ENCODE measurements at regions not wholly inside any gene's neighbourhood (a gene's known extent, or its start where the extent isn't known, plus 50 kb on each side); places are given as distances from the start of the nearest gene placed in this dataset.
A peak's percentile ranks its signal among the peaks of the same experiment; 100 is the strongest.

GRCh38 chr5:175382171-175382570 is 61.8 kb downstream of the DRD1 start:
- no peak for DNase-seq (ENCODE audit: low read depth)
- no peak for TF ChIP-seq CTCF (IDR thresholded peaks at IDR 0.05; ENCODE audit: insufficient read depth, low read depth, low read length, missing control alignments)
- no peak overlapping the region for H3K4me3 ChIP-seq (ENCODE audit: low read length)

GRCh38 chr5:175381130-175381529 is 62.9 kb downstream of the DRD1 start:
- no peak for TF ChIP-seq CTCF (IDR thresholded peaks at IDR 0.05; ENCODE audit: insufficient read depth, low read depth, low read length, missing control alignments)
- no peak overlapping the region for H3K4me3 ChIP-seq (ENCODE audit: low read length)
- no peak for DNase-seq (ENCODE audit: low read depth)

- no peak for DNase-seq (ENCODE audit: low read depth)
- no peak overlapping the region for H3K4me3 ChIP-seq (ENCODE audit: low read length)
- no peak for TF ChIP-seq CTCF (IDR thresholded peaks at IDR 0.05; ENCODE audit: insufficient read depth, low read depth, low read length, missing control alignments)
These were observed 63.3 kb downstream of the DRD1 start for GRCh38 chr5:175380701-175381100.

- no peak for DNase-seq (ENCODE audit: low read depth)
- no peak overlapping the region for H3K4me3 ChIP-seq (ENCODE audit: low read length)
- no peak for TF ChIP-seq CTCF (IDR thresholded peaks at IDR 0.05; ENCODE audit: insufficient read depth, low read depth, low read length, missing control alignments)
These were observed 64.1 kb downstream of the DRD1 start for GRCh38 chr5:175379867-175380266.

- no peak for TF ChIP-seq CTCF (IDR thresholded peaks at IDR 0.05; ENCODE audit: insufficient read depth, low read depth, low read length, missing control alignments)
- DNase-seq (ENCODE audit: low read depth): peak; percentile 21
- no peak overlapping the region for H3K4me3 ChIP-seq (ENCODE audit: low read length)
These were observed 65.4 kb downstream of the DRD1 start for GRCh38 chr5:175378444-175379028.

- no peak for DNase-seq (ENCODE audit: low read depth)
- no peak for TF ChIP-seq CTCF (IDR thresholded peaks at IDR 0.05; ENCODE audit: insufficient read depth, low read depth, low read length, missing control alignments)
- no peak overlapping the region for H3K4me3 ChIP-seq (ENCODE audit: low read length)
These were observed 66.2 kb downstream of the DRD1 start for GRCh38 chr5:175377816-175378215.

GRCh38 chr5:175374166-175374875 is 69.7 kb downstream of the DRD1 start:
- no peak overlapping the region for H3K4me3 ChIP-seq (ENCODE audit: low read length)
- DNase-seq (ENCODE audit: low read depth): no peak
- no peak for TF ChIP-seq CTCF (IDR thresholded peaks at IDR 0.05; ENCODE audit: insufficient read depth, low read depth, low read length, missing control alignments)

All from epithelial cell of esophagus (primary cell).